Peyer's patch (tissue), 4 donors: ENCODE measurements at regions not wholly inside any gene's neighbourhood (a gene's known extent, or its start where the extent isn't known, plus 50 kb on each side); places are given as distances from the start of the nearest gene placed in this dataset.

Source experiments
- DNase-seq, 3 donors: peaks; one replicate each; pipeline ENCODE4 v3.0.0-alpha.2; 2017 to 2019
- H3K27ac ChIP-seq, 4 donors: fragments of 200-600 bp; sonication (generic); one replicate each; pipeline ENCODE4 v1.5.1; 2016 to 2019
- H3K27me3 ChIP-seq, 2 donors: fragments of 200-600 bp; sonication (generic); one replicate each; pipeline ENCODE4 v1.5.1; 2019
- H3K36me3 ChIP-seq, 3 donors: fragments of 200-600 bp; sonication (generic); one replicate each; pipeline ENCODE4 v1.5.1; 2016 to 2019
- H3K4me1 ChIP-seq, 4 donors: fragments of 200-600 bp; sonication (generic); one replicate each; pipeline ENCODE4 v1.5.1; 2016 to 2019
- H3K4me3 ChIP-seq, 4 donors: fragments of 200-600 bp; sonication (generic); 1 replicate in 3 of 4; 2 replicates in 1 of 4; pipeline ENCODE4 v1.5.1; 2016 to 2019; ENCODE audit warnings: mild to moderate bottlenecking in 1 of 4
- H3K9me3 ChIP-seq, 4 donors: fragments of 200-600 bp; sonication (generic); one replicate each; pipeline ENCODE4 v1.5.1; 2016 to 2019; ENCODE audit warnings: mild to moderate bottlenecking in 1 of 4
- CTCF ChIP-seq, 6 experiments: fragments of 450-650 bp in 4 of 6; fragments of 200-600 bp in 2 of 6; sonication (generic) in 1 of 6; IDR thresholded peaks; one replicate each; pipeline ENCODE4 v1.5.1; 2017 to 2019; ENCODE audit warnings: antibody characterized with exemption in 6 of 6, mild to moderate bottlenecking in 3 of 6, moderate library complexity in 1 of 6
- POLR2A ChIP-seq, 2 donors: fragments of 450-650 bp; IDR thresholded peaks; one replicate each; pipeline ENCODE4 v1.5.1; 2017; ENCODE audit warnings: antibody characterized with exemption in 2 of 2, mild to moderate bottlenecking in 2 of 2, moderate library complexity in 2 of 2

- no peak overlapping the region for H3K4me3 ChIP-seq
- DNase-seq: no peak
- H3K4me1 ChIP-seq: no peaks in the 10 kb centered on the region
- H3K36me3 ChIP-seq: no peaks in the 10 kb centered on the region
- H3K27me3 ChIP-seq: peaks cover 0 to 3% of the 10 kb centered on the region in 2 donors
- H3K27ac ChIP-seq: no peak overlapping the region
- no peaks in the 10 kb centered on the region for H3K9me3 ChIP-seq
- TF ChIP-seq POLR2A (IDR thresholded peaks at IDR 0.05): no peak
- no peak for TF ChIP-seq CTCF (IDR thresholded peaks at IDR 0.05)
These were observed 103.1 kb upstream of the CSF3R start for GRCh38 chr1:36585569-36586548.

- H3K4me3 ChIP-seq: no peak overlapping the region
- TF ChIP-seq CTCF (IDR thresholded peaks at IDR 0.05) (no peak), POLR2A (IDR thresholded peaks at IDR 0.05) (no peak)
- no peaks in the 10 kb centered on the region for H3K9me3 ChIP-seq
- DNase-seq: no peak
- H3K27ac ChIP-seq: no peak overlapping the region
- H3K36me3 ChIP-seq: no peaks in the 10 kb centered on the region
- no peaks in the 10 kb centered on the region for H3K4me1 ChIP-seq
- peaks cover 0 to 3% of the 10 kb centered on the region in 2 donors for H3K27me3 ChIP-seq
These were observed 102.3 kb upstream of the CSF3R start for GRCh38 chr1:36584874-36585453.

GRCh38 chr1:36583980-36584782 is 101.5 kb upstream of the CSF3R start:
- DNase-seq: no peak
- no peak for TF ChIP-seq CTCF (IDR thresholded peaks at IDR 0.05)
- TF ChIP-seq POLR2A (IDR thresholded peaks at IDR 0.05): no peak
- no peaks in the 10 kb centered on the region for H3K36me3 ChIP-seq
- H3K27me3 ChIP-seq: peaks cover 0 to 3% of the 10 kb centered on the region in 2 donors
- H3K9me3 ChIP-seq: no peaks in the 10 kb centered on the region
- no peak overlapping the region for H3K4me3 ChIP-seq
- no peak overlapping the region for H3K27ac ChIP-seq
- H3K4me1 ChIP-seq: no peaks in the 10 kb centered on the region

- no peaks in the 10 kb centered on the region for H3K36me3 ChIP-seq
- no peaks in the 10 kb centered on the region for H3K9me3 ChIP-seq
- H3K27me3 ChIP-seq: peaks cover 0 to 3% of the 10 kb centered on the region in 2 donors
- H3K4me1 ChIP-seq: no peaks in the 10 kb centered on the region
- DNase-seq: no peak
- no peak overlapping the region for H3K4me3 ChIP-seq
- TF ChIP-seq POLR2A (IDR thresholded peaks at IDR 0.05) (no peak), CTCF (IDR thresholded peaks at IDR 0.05) (no peak)
- H3K27ac ChIP-seq: no peak overlapping the region
These were observed 100.4 kb upstream of the CSF3R start for GRCh38 chr1:36583080-36583479.

- Histone ChIP-seq H3K9me3 (no peaks in the 10 kb centered on the region), H3K4me3 (no peak overlapping the region), H3K27me3 (peaks cover 0 to 3% of the 10 kb centered on the region in 2 donors), H3K4me1 (no peaks in the 10 kb centered on the region), H3K36me3 (no peaks in the 10 kb centered on the region), H3K27ac (no peak overlapping the region)
- DNase-seq: no peak
- no peak for TF ChIP-seq POLR2A (IDR thresholded peaks at IDR 0.05)
- no peak for TF ChIP-seq CTCF (IDR thresholded peaks at IDR 0.05)
These were observed 99.5 kb upstream of the CSF3R start for GRCh38 chr1:36582066-36582755.
